Right hindlimb (tissue), 1 donor: ENCODE measurements at regions not wholly inside any gene's neighbourhood (a gene's known extent, or its start where the extent isn't known, plus 50 kb on each side); places are given as distances from the start of the nearest gene placed in this dataset.

Source experiments
- DNase-seq: peaks from one replicate; pipeline ENCODE4 v3.0.0-alpha.2; 2018

- no peak for DNase-seq
Observed at GRCh38 chr5:98638111-98638510, 135.4 kb upstream of the RGMB start.

- DNase-seq = no peak
Observed at GRCh38 chr5:98638701-98639100, 134.8 kb upstream of the RGMB start.

GRCh38 chr5:98639274-98639673 is 134.2 kb upstream of the RGMB start:
- no peak for DNase-seq

DNA sequence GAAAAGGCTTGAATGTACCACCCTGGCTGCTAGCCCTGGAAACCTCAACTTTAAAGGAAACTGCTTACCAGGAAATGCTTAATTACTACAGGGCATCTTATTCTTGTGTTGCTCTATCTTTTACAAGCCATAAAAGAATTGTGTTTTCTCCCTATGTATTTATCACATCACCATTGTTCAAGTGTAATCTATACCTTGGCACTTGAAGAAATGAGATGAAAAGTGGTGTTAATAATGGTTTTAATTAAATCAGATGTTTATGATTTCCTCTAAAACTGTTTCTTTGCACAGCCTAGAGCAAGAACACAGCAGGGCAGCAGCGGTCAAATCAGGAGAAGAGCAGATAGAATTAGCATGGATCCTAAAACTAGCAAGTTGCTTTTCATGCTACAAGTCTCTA is 131.8 kb upstream of the RGMB start:
- DNase-seq = no peak

DNA sequence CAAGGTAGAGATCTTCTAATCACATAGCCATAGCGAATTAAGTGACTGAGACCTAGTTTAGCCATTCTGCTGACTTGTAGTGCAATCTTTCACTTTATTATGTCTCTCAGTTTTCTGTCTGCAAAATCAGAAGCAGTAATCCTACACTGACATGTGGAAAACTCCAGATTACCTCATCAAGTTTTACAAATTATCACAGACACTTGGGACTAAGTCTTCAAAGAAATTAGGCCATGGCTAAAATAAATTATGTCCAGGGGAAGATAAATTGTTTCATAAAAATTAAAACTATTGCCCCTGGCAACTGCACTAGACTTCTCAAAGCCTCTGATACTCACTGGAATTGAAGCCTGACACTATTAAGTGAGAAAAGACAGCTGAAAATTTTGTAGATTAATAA is 129.9 kb upstream of the RGMB start:
- no peak for DNase-seq

- no peak for DNase-seq
Observed at GRCh38 chr5:98651715-98652114, 121.7 kb upstream of the RGMB start.

- DNase-seq = no peak
Observed at GRCh38 chr5:98656125-98656795, 117.2 kb upstream of the RGMB start.

GRCh38 chr5:98656796-98657195 is 116.7 kb upstream of the RGMB start:
- DNase-seq = no peak

- DNase-seq = no peak
Observed at GRCh38 chr5:98657559-98657958, 115.9 kb upstream of the RGMB start.

GRCh38 chr5:98663521-98663920 is 109.9 kb upstream of the RGMB start:
- no peak for DNase-seq

GRCh38 chr5:98664736-98665135 is 108.7 kb upstream of the RGMB start:
- DNase-seq = no peak

GRCh38 chr5:98679963-98680362 is 93.5 kb upstream of the RGMB start:
- DNase-seq = no peak

GRCh38 chr5:98690002-98690401 is 83.5 kb upstream of the RGMB start:
- DNase-seq = no peak

- DNase-seq = no peak
Observed at GRCh38 chr5:98694902-98695301, 78.6 kb upstream of the RGMB start.

GRCh38 chr5:98698359-98698758 is 75.1 kb upstream of the RGMB start:
- no peak for DNase-seq

DNA sequence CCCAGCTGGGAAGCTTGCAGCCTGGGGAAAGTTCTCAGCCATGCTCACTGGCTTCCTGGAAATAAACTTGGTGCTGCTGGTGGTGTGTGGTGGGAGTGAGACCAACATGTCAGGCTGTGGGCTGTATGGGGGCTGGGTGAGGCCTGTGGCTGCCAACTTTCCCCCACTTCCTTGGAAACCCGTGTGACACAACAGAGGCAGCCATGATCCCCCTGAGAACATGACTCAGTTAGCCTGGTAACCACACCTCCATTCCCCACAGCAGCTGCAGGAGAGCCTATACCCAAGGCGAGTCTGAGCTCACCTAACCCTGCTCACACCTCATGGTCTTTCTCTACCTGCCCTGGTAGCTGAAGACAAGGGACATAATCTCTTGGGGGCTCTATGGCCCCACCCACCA is 72.7 kb upstream of the RGMB start:
- DNase-seq = no peak

DNA sequence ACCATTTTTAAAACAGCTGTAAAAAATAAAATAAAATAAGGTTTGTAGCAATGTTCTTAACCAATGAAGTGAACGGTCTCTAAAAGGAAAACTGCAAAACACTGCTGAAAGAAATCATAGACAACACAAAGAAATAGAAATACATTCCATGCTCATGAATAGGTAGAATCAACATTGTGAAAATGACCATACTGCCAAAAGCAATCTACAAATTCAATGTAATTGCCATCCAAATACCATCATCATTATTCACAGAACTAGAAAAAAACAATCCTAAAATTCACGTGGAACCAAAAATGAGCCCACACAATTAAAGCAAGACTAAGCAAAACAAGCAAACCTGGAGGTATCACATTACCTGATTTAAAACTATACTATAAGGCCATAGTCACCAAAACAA is 67.6 kb upstream of the RGMB start:
- DNase-seq = no peak

GRCh38 chr5:98709681-98710080 is 63.8 kb upstream of the RGMB start:
- DNase-seq = no peak

GRCh38 chr5:98713027-98713426 is 60.4 kb upstream of the RGMB start:
- no peak for DNase-seq

- DNase-seq = no peak
Observed at GRCh38 chr5:98713856-98714255, 59.6 kb upstream of the RGMB start.

- DNase-seq = no peak
Observed at GRCh38 chr5:98714710-98715288, 58.7 kb upstream of the RGMB start.

DNA sequence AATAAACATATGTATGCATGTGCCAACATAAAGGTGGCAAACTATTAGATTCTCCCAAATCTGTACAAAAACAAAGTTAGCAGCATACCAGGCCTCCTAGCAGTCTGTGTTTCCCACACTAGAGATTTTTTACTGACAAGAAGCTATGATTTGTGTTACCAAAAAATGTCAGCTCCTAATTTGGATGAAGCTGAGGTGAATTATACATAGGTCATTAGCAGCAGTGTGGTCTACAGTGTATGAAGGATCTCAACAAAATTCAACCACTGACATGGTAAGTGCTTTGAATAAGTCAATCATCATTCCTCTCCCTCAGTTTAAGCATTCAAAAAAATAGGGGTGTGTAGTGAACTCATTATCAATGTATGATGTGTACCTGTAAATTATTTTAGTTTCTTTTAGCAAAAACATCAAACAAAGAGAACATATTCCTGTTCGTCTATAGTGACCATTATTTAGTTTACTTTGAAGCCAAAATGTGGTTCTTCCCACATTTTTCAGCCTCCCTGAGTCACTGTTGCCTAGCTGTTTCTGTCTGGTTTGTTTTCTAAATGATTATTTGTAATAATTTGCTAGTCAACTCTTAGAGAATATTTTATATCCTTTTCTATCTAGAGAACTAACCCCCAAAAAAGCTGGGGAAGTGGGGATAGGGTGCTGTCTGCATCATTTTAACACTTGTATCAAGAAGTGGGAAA is 52.1 kb upstream of the RGMB start:
- no peak for DNase-seq

DNA sequence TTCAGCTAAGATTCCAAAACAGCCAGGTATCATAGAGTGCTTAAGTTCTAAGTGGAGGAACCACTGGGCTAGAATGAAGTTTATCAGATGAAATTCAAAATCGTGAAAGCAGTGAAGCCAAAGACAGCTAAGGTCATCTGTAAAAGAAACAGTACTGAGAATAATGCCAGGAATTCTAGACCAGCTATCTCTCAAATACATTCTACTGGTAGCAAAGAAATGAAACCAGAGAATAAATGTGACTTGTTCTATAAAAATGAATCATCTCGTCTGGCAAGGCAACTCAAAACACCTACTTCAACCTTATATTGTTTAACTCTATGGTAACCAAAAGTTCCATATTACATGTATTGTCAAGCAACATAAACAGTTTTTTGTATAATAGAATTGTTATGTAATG is 51.3 kb upstream of the RGMB start:
- DNase-seq = no peak

DNA sequence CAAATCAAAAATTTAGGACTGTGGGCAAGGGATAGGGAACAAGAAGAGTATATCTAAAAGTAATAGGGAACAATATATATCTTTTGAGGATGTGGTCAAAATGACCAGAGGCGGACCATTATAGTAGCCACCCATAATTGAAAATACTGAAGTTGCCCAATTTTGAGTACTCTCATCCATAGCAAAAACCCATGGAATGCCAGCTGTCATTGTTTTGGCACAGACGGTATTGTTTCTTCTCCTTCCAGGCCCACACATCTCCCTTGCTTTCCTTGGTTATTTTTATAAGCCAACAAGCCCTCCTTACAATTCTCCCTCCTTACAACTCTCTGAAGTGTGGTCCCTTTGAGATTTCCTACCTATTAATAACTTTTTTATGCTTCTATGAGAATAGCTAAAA is 50.4 kb upstream of the RGMB start:
- no peak for DNase-seq
